AG10803 (cell line): ENCODE measurements at regions not wholly inside any gene's neighbourhood (a gene's known extent, or its start where the extent isn't known, plus 50 kb on each side); places are given as distances from the start of the nearest gene placed in this dataset.
"Not testable (repeated sequence)": the region's sequence is repeated elsewhere in the genome, so short reads cannot be mapped to it uniquely, and the experiment has no call there.

Experiments used
- DNase-seq: peaks from one replicate; pipeline ENCODE4 v3.0.0; 2010; ENCODE audit warnings: low read depth
- H3K4me3 ChIP-seq: 2 replicates; pipeline ENCODE4 v1.5.1; 2011; ENCODE audit warnings: mild to moderate bottlenecking, low read length, control low read depth
- CTCF ChIP-seq: conservative IDR thresholded peaks from 2 replicates; pipeline ENCODE4 v1.5.1; 2011; ENCODE audit warnings: mild to moderate bottlenecking, low read length, control low read depth, inconsistent platforms

GRCh38 chr17:77635176-77635575, 323.3 kb upstream of the TNRC6C start:
- TF ChIP-seq CTCF = no peak
- DNase-seq = no peak
- H3K4me3 ChIP-seq = no peak overlapping the region

- not testable (repeated sequence) for H3K4me3 ChIP-seq, DNase-seq
Observed at GRCh38 chr17:77635785-77636184, 322.7 kb upstream of the TNRC6C start.

GRCh38 chr17:77636835-77637817, 321.4 kb upstream of the TNRC6C start:
- TF ChIP-seq CTCF = no peak
- no peak overlapping the region for H3K4me3 ChIP-seq
- DNase-seq = no peak

GRCh38 chr17:77637818-77638575, 320.5 kb upstream of the TNRC6C start:
- H3K4me3 ChIP-seq = no peak overlapping the region
- DNase-seq = no peak
- TF ChIP-seq CTCF = no peak

- no peak overlapping the region for H3K4me3 ChIP-seq
- TF ChIP-seq CTCF = no peak
- no peak for DNase-seq
Observed at GRCh38 chr17:77640252-77640651, 318.3 kb upstream of the TNRC6C start.

- H3K4me3 ChIP-seq = no peak overlapping the region
- no peak for DNase-seq
- no peak for TF ChIP-seq CTCF
Observed at GRCh38 chr17:77640916-77641605, 317.4 kb upstream of the TNRC6C start.

GRCh38 chr17:77641718-77642117, 316.8 kb upstream of the TNRC6C start:
- no peak for DNase-seq
- TF ChIP-seq CTCF = no peak
- no peak overlapping the region for H3K4me3 ChIP-seq
